GM12878 (cell line): ENCODE measurements at regions not wholly inside any gene's neighbourhood (a gene's known extent, or its start where the extent isn't known, plus 50 kb on each side); places are given as distances from the start of the nearest gene placed in this dataset.

ENCODE experiments used
- ATAC-seq: fragments of 200-7000 bp; cut with Tn5 transposase; 3 replicates; pipeline ENCODE4 v1.9.1; 2020; ENCODE audit warnings: mild to moderate bottlenecking, moderate library complexity
- BruUV-seq: library from RNA; stranded (reverse); fragments of 400-500 nt; replicated peaks from 2 replicates; lab custom pipeline; 2021; lab: Mats Ljungman, UMichigan
- CTCF ChIA-PET: fragments of 300-600 bp; sonication (Branson Sonifier 250); formaldehyde crosslinking; extraction: SDS; loops from one replicate; lab custom pipeline; 2021; ENCODE audit warnings: inconsistent platforms; lab: Yijun Ruan, JAX
- POLR2A ChIA-PET: fragments of 350-600 bp; formaldehyde crosslinking; extraction: SDS; loops from one replicate; lab custom pipeline; 2021; ENCODE audit warnings: inconsistent platforms; lab: Charles Lee
- RAD21 ChIA-PET: fragments of 300-600 bp; sonication (Branson Sonifier 250); formaldehyde crosslinking; loops from one replicate; lab custom pipeline; 2023; ENCODE audit warnings: antibody characterized with exemption; ENCODE audit not compliant: unreplicated experiment; lab: Charles Lee
- SMC1A ChIA-PET: fragments of 300-600 bp; sonication (Branson Sonifier 250); formaldehyde crosslinking; loops from one replicate; lab custom pipeline; 2023; ENCODE audit not compliant: unreplicated experiment, uncharacterized antibody; lab: Charles Lee
- DNase-seq: peaks from one replicate; pipeline ENCODE4 v3.0.0-alpha.2; 2011; ENCODE audit warnings: low read depth, low spot score
- FAIRE-seq: peaks from 3 replicates; lab custom pipeline; 2011; peaks lifted over from hg19 to GRCh38; lab: Jason Lieb, UNC
- H2AFZ ChIP-seq: 2 replicates; pipeline ENCODE4 v1.6.0; 2011; ENCODE audit warnings: low read depth, low read length, control low read depth; ENCODE audit not compliant: control insufficient read depth
- H3K27ac ChIP-seq: 2 replicates; pipeline ENCODE4 v1.5.1; 2011; ENCODE audit warnings: control low read depth; ENCODE audit not compliant: control insufficient read depth, insufficient read depth
- H3K27me3 ChIP-seq, 2 experiments: replicated peaks in 1 of 2; 2 replicates each; pipeline versions ENCODE4 v1.6.0 to v1.6.1; 2011; ENCODE audit warnings: low read length in 1 of 2; ENCODE audit not compliant: control insufficient read depth in 2 of 2, insufficient read depth in 2 of 2
- H3K36me3 ChIP-seq, 2 experiments: 2 replicates each; pipeline ENCODE4 v1.5.1; 2011; ENCODE audit warnings: low read length in 1 of 2; ENCODE audit not compliant: control insufficient read depth in 2 of 2, insufficient read depth in 2 of 2
- H3K4me1 ChIP-seq: 2 replicates; pipeline ENCODE4 v1.6.1; 2011; ENCODE audit warnings: mild to moderate bottlenecking, low read length, moderate library complexity, mixed read lengths; ENCODE audit not compliant: control insufficient read depth, insufficient read depth
- H3K4me2 ChIP-seq: 2 replicates; pipeline ENCODE4 v1.6.0; 2011; ENCODE audit warnings: control low read depth; ENCODE audit not compliant: control insufficient read depth, insufficient read depth
- H3K4me3 ChIP-seq: fragments of 200-600 bp; sonication (generic); 2 replicates; pipeline ENCODE4 v1.5.1; 2016
- H3K79me2 ChIP-seq: 2 replicates; pipeline ENCODE4 v1.6.0; 2011; ENCODE audit warnings: low read length; ENCODE audit not compliant: control insufficient read depth, insufficient read depth
- H3K9ac ChIP-seq: 2 replicates; pipeline ENCODE4 v1.8.0; 2011; ENCODE audit warnings: low read length, control low read depth, mixed read lengths; ENCODE audit not compliant: control insufficient read depth, insufficient read depth
- H3K9me3 ChIP-seq: replicated peaks from 3 replicates; pipeline ENCODE4 v1.5.1; 2011; ENCODE audit warnings: mild to moderate bottlenecking, low read length; ENCODE audit not compliant: control insufficient read depth, insufficient read depth
- H4K20me1 ChIP-seq: 2 replicates; pipeline ENCODE4 v1.6.0; 2011; ENCODE audit not compliant: control insufficient read depth, insufficient read depth
- ATF2 ChIP-seq: IDR thresholded peaks from 2 replicates; pipeline ENCODE4 v1.6.1; 2012; ENCODE audit warnings: low read length, inconsistent platforms
- ATF3 ChIP-seq: IDR thresholded peaks from 2 replicates; pipeline ENCODE4 v1.6.1; 2011; ENCODE audit warnings: low read depth, mild to moderate bottlenecking, low read length, moderate library complexity, borderline replicate concordance; ENCODE audit errors: extremely low read depth
- CUX1 ChIP-seq: IDR thresholded peaks from 2 replicates; pipeline ENCODE4 v1.6.1; 2012; ENCODE audit warnings: improper control_type of control experiment, low read depth, low read length; ENCODE audit not compliant: insufficient replicate concordance
- DPF2 ChIP-seq: fragments of 450-650 bp; IDR thresholded peaks from 2 replicates; pipeline ENCODE4 v1.6.1; 2017; ENCODE audit warnings: mild to moderate bottlenecking
- EGR1 ChIP-seq, 2 experiments: IDR thresholded peaks; 1 replicate in 1 of 2; 2 replicates in 1 of 2; pipeline ENCODE4 v1.6.1; 2011 to 2012; ENCODE audit warnings: low read depth in 2 of 2, low read length in 2 of 2, borderline replicate concordance in 1 of 2, mild to moderate bottlenecking in 1 of 2, moderate library complexity in 1 of 2
- IKZF2 ChIP-seq, 2 experiments: fragments of 450-650 bp; IDR thresholded peaks; 2 replicates each; pipeline ENCODE4 v1.6.1; 2017; ENCODE audit warnings: mild to moderate bottlenecking in 2 of 2, moderate library complexity in 2 of 2
- PML ChIP-seq: IDR thresholded peaks from 2 replicates; pipeline ENCODE4 v1.6.1; 2012; ENCODE audit warnings: low read length, inconsistent platforms
- RAD51 ChIP-seq: fragments of 450-650 bp; IDR thresholded peaks from 2 replicates; pipeline ENCODE4 v1.6.1; 2016; ENCODE audit warnings: moderate library complexity, mild to moderate bottlenecking, inconsistent platforms
- RBBP5 ChIP-seq: fragments of 200-600 bp; sonication (generic); conservative IDR thresholded peaks from 2 replicates; pipeline ENCODE4 v1.6.1; 2016
- RCOR1 ChIP-seq: conservative IDR thresholded peaks from 2 replicates; pipeline ENCODE4 v1.6.1; 2012; ENCODE audit warnings: low read depth, low read length, improper control_type of control experiment
- SREBF1 ChIP-seq: IDR thresholded peaks from 2 replicates; pipeline ENCODE4 v1.6.1; 2012; ENCODE audit warnings: mild to moderate bottlenecking, low read length
- SREBF2 ChIP-seq: IDR thresholded peaks from 2 replicates; pipeline ENCODE4 v1.6.1; 2012; ENCODE audit warnings: mild to moderate bottlenecking, low read length
- SUPT20H ChIP-seq: IDR thresholded peaks from 2 replicates; pipeline ENCODE4 v1.6.1; 2011; ENCODE audit warnings: low read depth, mild to moderate bottlenecking, low read length, moderate library complexity, borderline replicate concordance; ENCODE audit not compliant: control insufficient read depth
- WRNIP1 ChIP-seq: IDR thresholded peaks from 2 replicates; pipeline ENCODE4 v1.6.1; 2011; ENCODE audit warnings: low read depth, low read length, improper control_type of control experiment, borderline replicate concordance
- ZBED1 ChIP-seq: IDR thresholded peaks from 2 replicates; pipeline ENCODE4 v1.6.1; 2016; ENCODE audit warnings: borderline replicate concordance
- ZNF622 ChIP-seq: fragments of 450-650 bp; IDR thresholded peaks from 2 replicates; pipeline ENCODE4 v1.6.1; 2017; ENCODE audit warnings: mild to moderate bottlenecking, inconsistent platforms
- ZSCAN29 ChIP-seq: fragments of 450-650 bp; IDR thresholded peaks from 2 replicates; pipeline ENCODE4 v1.6.1; 2017; ENCODE audit warnings: mild to moderate bottlenecking, moderate library complexity
- ZZZ3 ChIP-seq: IDR thresholded peaks from 2 replicates; pipeline ENCODE4 v1.6.1; 2011; ENCODE audit warnings: low read depth; ENCODE audit not compliant: control insufficient read depth, insufficient read length
- WGBS: methylation state at CpG from one replicate; pipeline ENCODE4 v1.1.6; 2016; ENCODE audit warnings: low lambda C conversion rate; ENCODE audit not compliant: insufficient replicate concordance, insufficient coverage; ENCODE audit errors: missing lambda C conversion rate; 5-methylcytosine and 5-hydroxymethylcytosine counted together
- in situ Hi-C: fragments of 300-500 bp; cut with MboI; formaldehyde crosslinking; loops from 9 replicates; pipeline ENCODE4 v1.14.3; 2018; ENCODE audit warnings: mixed read lengths
- intact Hi-C: fragments of 100-400 bp; cut with micrococcal nuclease; formaldehyde crosslinking; loops from one replicate; pipeline ENCODE4 v1.14.2; 2022; ENCODE audit not compliant: unreplicated experiment

GRCh38 chr6:170043150-170043819 lies 247.6 kb downstream of the DLL1 start:
- Histone ChIP-seq H3K79me2 (no peaks in the 10 kb centered on the region), H2AFZ (no peak overlapping the region), H3K36me3 (no peaks in the 10 kb centered on the region), H3K27ac (no peak overlapping the region), H3K9ac (no peak overlapping the region), H3K4me1 (no peaks in the 10 kb centered on the region), H3K27me3 (no peaks in the 10 kb centered on the region), H3K9me3 (no peaks in the 10 kb centered on the region; the same call in 2 of the 3 replicates), H3K4me2 (no peak overlapping the region), H4K20me1 (no peaks in the 10 kb centered on the region), H3K4me3 (no peak overlapping the region)
- BruUV-seq: no TSS peak
- ChIA-PET RAD21 (no interaction called here), SMC1A (no interaction called here), POLR2A (no interaction called here), CTCF (no interaction called here)
- FAIRE-seq (no peak), DNase-seq (no peak), ATAC-seq (no peak)
- in situ Hi-C loops (no loop called here), intact Hi-C loops (no loop called here)
- 48% methylated on average over 21 of the region's 21 CpGs for WGBS
- TF ChIP-seq RAD51 (no peak), ATF2 (no peak), SREBF1 (no peak), IKZF2 (IDR thresholded peaks at IDR 0.05) (no peak), ZBED1 (no peak), PML (no peak), EGR1 (IDR thresholded peaks at IDR 0.05; ENCODE audit: borderline replicate concordance in 1 of 2, low read depth in 2 of 2, low read length in 2 of 2) (no peak), SREBF2 (no peak), ZNF622 (no peak), ZSCAN29 (no peak), RCOR1 (no peak), ZZZ3 (no peak), DPF2 (no peak), RBBP5 (no peak), CUX1 (no peak), WRNIP1 (no peak), SUPT20H (no peak), ATF3 (no peak)
